ENCODE measurements at regions not wholly inside any gene's neighbourhood (a gene's known extent, or its start where the extent isn't known, plus 50 kb on each side); places are given as distances from the start of the nearest gene placed in this dataset.

- DNase-seq: no peak
- Histone ChIP-seq H3K4me1 (no peaks in the 10 kb centered on the region), H3K36me3 (no peaks in the 10 kb centered on the region), H3K9me3 (no peaks in the 10 kb centered on the region), H3K4me3 (no peak overlapping the region), H3K27ac (no peak overlapping the region), H3K27me3 (no peaks in the 10 kb centered on the region)
- intact Hi-C loops (cut with DNase I; ENCODE audit: low total_unique reads): no loop called here
- TF ChIP-seq, protein P1, sequence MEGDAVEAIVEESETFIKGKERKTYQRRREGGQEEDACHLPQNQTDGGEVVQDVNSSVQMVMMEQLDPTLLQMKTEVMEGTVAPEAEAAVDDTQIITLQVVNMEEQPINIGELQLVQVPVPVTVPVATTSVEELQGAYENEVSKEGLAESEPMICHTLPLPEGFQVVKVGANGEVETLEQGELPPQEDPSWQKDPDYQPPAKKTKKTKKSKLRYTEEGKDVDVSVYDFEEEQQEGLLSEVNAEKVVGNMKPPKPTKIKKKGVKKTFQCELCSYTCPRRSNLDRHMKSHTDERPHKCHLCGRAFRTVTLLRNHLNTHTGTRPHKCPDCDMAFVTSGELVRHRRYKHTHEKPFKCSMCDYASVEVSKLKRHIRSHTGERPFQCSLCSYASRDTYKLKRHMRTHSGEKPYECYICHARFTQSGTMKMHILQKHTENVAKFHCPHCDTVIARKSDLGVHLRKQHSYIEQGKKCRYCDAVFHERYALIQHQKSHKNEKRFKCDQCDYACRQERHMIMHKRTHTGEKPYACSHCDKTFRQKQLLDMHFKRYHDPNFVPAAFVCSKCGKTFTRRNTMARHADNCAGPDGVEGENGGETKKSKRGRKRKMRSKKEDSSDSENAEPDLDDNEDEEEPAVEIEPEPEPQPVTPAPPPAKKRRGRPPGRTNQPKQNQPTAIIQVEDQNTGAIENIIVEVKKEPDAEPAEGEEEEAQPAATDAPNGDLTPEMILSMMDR (IDR thresholded peaks at IDR 0.05): no peak
These were observed 155.4 kb downstream of the URB2 start for GRCh38 chr1:229781453-229781852.

DNA sequence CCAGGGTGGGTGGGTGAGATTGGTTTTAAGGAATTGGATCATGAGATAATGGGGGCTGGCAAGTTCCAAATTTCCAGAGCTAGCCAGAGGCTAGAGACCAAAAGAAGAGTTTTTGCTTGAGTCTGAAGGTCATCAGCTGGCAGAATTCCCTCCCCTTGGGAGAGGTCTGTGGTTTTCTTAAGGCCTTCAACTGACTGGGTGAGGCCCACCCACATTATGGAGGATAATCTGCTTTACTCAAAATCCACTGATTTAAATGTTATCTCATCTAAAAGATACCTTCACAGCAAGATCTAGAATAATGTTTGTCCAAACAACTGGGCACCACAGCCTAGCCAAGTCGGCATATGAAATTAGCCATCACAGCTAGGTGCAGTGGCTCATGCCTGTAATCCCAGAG is 156.4 kb downstream of the URB2 start:
- intact Hi-C loops (cut with DNase I; ENCODE audit: low total_unique reads): no loop called here
- no peaks in the 10 kb centered on the region for H3K9me3 ChIP-seq
- H3K4me3 ChIP-seq: no peak overlapping the region
- H3K27ac ChIP-seq: no peak overlapping the region
- H3K4me1 ChIP-seq: no peaks in the 10 kb centered on the region
- TF ChIP-seq, protein P1 (IDR thresholded peaks at IDR 0.05): no peak
- H3K36me3 ChIP-seq: no peaks in the 10 kb centered on the region
- no peak for DNase-seq
- H3K27me3 ChIP-seq: no peaks in the 10 kb centered on the region

GRCh38 chr1:229784834-229785233 is 158.8 kb downstream of the URB2 start:
- Histone ChIP-seq H3K27ac (no peak overlapping the region), H3K4me1 (no peaks in the 10 kb centered on the region), H3K36me3 (no peaks in the 10 kb centered on the region), H3K27me3 (no peaks in the 10 kb centered on the region), H3K9me3 (no peaks in the 10 kb centered on the region), H3K4me3 (no peak overlapping the region)
- TF ChIP-seq, protein P1 (IDR thresholded peaks at IDR 0.05): no peak
- intact Hi-C loops (cut with DNase I; ENCODE audit: low total_unique reads): no loop called here
- no peak for DNase-seq

DNA sequence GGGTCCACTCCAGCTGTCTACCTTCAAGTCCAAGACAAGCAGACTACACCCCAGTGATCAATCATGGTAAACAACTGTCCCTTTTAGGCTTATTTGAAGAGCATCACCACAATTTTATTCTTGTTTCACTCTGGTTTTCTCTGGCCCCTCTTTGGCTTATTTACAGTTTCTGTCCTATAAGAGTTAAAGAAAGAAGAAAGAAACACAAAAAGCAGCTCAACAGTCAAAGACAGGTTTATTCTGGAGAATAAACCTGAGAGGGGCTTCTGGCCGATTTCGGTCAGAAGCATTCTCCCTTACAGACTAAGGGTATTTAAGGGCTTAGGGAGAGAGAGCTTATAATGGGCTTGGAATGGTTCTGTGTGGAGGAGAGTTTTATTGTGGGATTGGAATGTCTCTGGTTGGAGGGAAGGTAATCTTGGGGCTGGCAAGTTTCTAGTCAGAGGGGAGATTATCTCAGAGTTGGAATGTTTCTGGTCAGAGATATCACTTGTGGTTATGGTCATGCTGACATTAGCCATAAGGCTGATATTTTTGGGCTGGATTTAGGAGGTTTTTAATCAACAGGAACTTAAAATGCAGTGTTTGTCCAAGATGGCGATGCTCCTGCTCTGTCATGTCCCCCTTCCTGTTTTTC is 161.0 kb downstream of the URB2 start:
- no peak for DNase-seq
- intact Hi-C loops (cut with DNase I; ENCODE audit: low total_unique reads): no loop called here
- TF ChIP-seq, protein P1 (IDR thresholded peaks at IDR 0.05): no peak
- Histone ChIP-seq H3K4me3 (no peak overlapping the region), H3K9me3 (no peaks in the 10 kb centered on the region), H3K27me3 (no peaks in the 10 kb centered on the region), H3K4me1 (no peaks in the 10 kb centered on the region), H3K27ac (no peak overlapping the region), H3K36me3 (no peaks in the 10 kb centered on the region)

DNA sequence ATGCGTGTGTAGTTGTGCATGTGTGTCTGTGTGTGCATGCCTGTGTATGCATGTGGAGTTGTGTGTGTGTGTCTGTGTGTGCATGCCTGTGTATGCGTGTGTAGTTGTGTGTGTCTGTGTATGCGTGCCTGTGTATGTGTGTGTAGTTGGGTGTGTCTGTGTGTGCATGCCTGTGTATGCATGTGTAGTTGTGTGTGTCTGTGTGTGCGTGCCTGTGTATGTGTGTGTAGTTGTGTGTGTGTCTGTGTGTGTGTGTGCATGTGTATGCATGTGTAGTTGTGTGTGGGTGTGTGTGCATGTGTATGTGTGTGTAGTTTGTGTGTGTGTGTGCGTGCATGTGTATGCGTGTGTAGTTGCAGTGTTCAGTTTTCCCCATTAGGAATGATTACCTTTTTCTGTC is 162.0 kb downstream of the URB2 start:
- intact Hi-C loops (cut with DNase I; ENCODE audit: low total_unique reads): no loop called here
- Histone ChIP-seq H3K4me3 (no peak overlapping the region), H3K36me3 (no peaks in the 10 kb centered on the region), H3K27ac (no peak overlapping the region), H3K4me1 (no peaks in the 10 kb centered on the region), H3K27me3 (no peaks in the 10 kb centered on the region), H3K9me3 (no peaks in the 10 kb centered on the region)
- no peak for DNase-seq
- TF ChIP-seq, protein P1 (IDR thresholded peaks at IDR 0.05): no peak
